ENCODE measurements at regions not wholly inside any gene's neighbourhood (a gene's known extent, or its start where the extent isn't known, plus 50 kb on each side); places are given as distances from the start of the nearest gene placed in this dataset.
"Not testable (repeated sequence)": the region's sequence is repeated elsewhere in the genome, so short reads cannot be mapped to it uniquely, and the experiment has no call there.

DNA sequence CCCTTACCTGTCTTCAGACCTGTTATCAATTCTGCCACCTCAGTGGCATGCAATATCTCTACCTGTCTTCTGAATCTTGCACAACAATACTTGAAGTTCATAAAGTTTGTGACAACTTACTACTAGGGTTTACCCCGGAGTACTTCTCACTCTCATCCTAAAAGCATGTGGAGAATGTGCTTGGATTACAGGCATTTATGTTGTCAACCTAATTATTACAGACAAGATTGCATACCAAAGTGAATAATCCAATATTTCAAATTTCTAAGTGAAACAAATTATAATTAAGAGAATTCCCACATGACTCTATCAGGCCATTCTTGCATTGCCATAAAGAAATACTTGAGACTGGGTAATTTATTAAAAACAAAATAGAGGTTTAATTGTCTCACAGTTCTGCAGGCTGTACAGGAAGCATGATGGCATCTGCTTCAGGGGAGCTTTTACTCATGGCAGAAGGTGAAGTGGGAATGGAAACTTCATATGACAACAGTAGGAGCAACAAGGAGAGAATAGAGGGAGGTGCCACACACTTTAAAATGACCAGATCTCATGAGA, 661.0 kb upstream of the SPRY2 start:
- Histone ChIP-seq H3K9me3 (ENCODE audit: low read depth, low read length) (peaks cover 3% of the 10 kb centered on the region), H3K4me3 (ENCODE audit: insufficient read depth, low read length) (no peak overlapping the region), H3K79me2 (ENCODE audit: insufficient read depth, low read length) (no peaks in the 10 kb centered on the region), H2AFZ (ENCODE audit: low read length) (no peak overlapping the region), H3K4me1 (ENCODE audit: insufficient read depth, low read length) (no peaks in the 10 kb centered on the region), H3K27ac (ENCODE audit: low read depth, low read length) (no peak overlapping the region), H3K4me2 (ENCODE audit: insufficient read depth, low read length) (no peak overlapping the region), H4K20me1 (ENCODE audit: insufficient read depth, low read length) (no peaks in the 10 kb centered on the region), H3K27me3 (ENCODE audit: insufficient read depth, low read length) (no peaks in the 10 kb centered on the region), H3K36me3 (ENCODE audit: insufficient read depth, low read length) (no peaks in the 10 kb centered on the region)
- TF ChIP-seq, protein P1, sequence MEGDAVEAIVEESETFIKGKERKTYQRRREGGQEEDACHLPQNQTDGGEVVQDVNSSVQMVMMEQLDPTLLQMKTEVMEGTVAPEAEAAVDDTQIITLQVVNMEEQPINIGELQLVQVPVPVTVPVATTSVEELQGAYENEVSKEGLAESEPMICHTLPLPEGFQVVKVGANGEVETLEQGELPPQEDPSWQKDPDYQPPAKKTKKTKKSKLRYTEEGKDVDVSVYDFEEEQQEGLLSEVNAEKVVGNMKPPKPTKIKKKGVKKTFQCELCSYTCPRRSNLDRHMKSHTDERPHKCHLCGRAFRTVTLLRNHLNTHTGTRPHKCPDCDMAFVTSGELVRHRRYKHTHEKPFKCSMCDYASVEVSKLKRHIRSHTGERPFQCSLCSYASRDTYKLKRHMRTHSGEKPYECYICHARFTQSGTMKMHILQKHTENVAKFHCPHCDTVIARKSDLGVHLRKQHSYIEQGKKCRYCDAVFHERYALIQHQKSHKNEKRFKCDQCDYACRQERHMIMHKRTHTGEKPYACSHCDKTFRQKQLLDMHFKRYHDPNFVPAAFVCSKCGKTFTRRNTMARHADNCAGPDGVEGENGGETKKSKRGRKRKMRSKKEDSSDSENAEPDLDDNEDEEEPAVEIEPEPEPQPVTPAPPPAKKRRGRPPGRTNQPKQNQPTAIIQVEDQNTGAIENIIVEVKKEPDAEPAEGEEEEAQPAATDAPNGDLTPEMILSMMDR (IDR thresholded peaks at IDR 0.05; ENCODE audit: extremely low read depth, low read depth, low read length) = no peak
- DNase-seq (ENCODE audit: insufficient read length, low spot score, missing footprints) = no peak

DNA sequence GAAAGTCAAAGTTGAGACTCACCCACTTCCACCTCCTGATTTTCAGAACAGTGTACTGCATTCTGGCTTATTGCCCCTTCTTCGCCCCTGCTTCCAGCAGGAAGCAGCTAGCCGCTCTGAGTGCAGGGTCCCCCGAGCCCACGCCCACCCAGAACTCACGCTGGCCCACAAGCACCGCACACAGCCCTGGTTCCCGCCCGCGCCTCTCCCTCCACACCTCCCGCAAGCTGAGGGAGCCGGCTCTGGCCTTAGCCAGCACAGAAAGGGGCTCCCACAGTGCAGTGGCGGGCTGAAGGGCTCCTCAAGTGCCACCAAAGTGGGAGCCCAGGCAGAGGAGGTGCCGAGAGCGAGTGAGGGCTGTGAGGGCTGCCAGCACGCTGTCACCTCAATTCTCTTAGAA, 657.7 kb upstream of the SPRY2 start:
- not testable (repeated sequence) for H2AFZ ChIP-seq (ENCODE audit: low read length); H3K4me1 ChIP-seq (ENCODE audit: insufficient read depth, low read length); H3K9me3 ChIP-seq (ENCODE audit: low read depth, low read length); H3K36me3 ChIP-seq (ENCODE audit: insufficient read depth, low read length); H3K4me3 ChIP-seq (ENCODE audit: insufficient read depth, low read length); H3K79me2 ChIP-seq (ENCODE audit: insufficient read depth, low read length); H3K27ac ChIP-seq (ENCODE audit: low read depth, low read length); H3K27me3 ChIP-seq (ENCODE audit: insufficient read depth, low read length); H3K4me2 ChIP-seq (ENCODE audit: insufficient read depth, low read length); H4K20me1 ChIP-seq (ENCODE audit: insufficient read depth, low read length)
- peak; percentile 46 for DNase-seq (ENCODE audit: insufficient read length, low spot score, missing footprints)

DNA sequence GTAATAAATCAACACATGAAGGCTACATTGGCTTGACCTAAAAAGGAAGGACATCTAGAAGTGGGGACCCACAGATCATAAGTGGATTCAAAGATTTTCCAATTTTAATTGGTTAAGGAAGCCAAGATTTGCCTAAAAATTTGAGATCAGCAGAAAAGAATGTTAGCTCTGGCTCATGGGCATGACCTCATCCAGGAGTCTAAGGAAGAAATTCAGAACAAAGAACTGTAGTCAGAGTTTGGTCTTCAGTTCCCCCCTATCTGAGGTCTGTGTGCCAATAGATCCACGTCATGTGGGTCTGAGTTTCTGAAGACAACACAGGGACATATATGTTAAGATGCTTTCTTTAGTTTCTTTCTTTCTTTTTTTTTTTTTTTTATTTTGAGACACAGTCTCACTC, 648.8 kb upstream of the SPRY2 start:
- Histone ChIP-seq H2AFZ (ENCODE audit: low read length) (no peak overlapping the region), H3K79me2 (ENCODE audit: insufficient read depth, low read length) (no peaks in the 10 kb centered on the region), H3K27me3 (ENCODE audit: insufficient read depth, low read length) (no peaks in the 10 kb centered on the region), H3K27ac (ENCODE audit: low read depth, low read length) (no peak overlapping the region), H3K4me2 (ENCODE audit: insufficient read depth, low read length) (no peak overlapping the region), H3K9me3 (ENCODE audit: low read depth, low read length) (peaks cover 4% of the 10 kb centered on the region), H4K20me1 (ENCODE audit: insufficient read depth, low read length) (no peaks in the 10 kb centered on the region), H3K36me3 (ENCODE audit: insufficient read depth, low read length) (no peaks in the 10 kb centered on the region), H3K4me3 (ENCODE audit: insufficient read depth, low read length) (no peak overlapping the region), H3K4me1 (ENCODE audit: insufficient read depth, low read length) (no peaks in the 10 kb centered on the region)
- DNase-seq (ENCODE audit: insufficient read length, low spot score, missing footprints) = no peak
- TF ChIP-seq, protein P1 (IDR thresholded peaks at IDR 0.05; ENCODE audit: extremely low read depth, low read depth, low read length) = no peak

DNA sequence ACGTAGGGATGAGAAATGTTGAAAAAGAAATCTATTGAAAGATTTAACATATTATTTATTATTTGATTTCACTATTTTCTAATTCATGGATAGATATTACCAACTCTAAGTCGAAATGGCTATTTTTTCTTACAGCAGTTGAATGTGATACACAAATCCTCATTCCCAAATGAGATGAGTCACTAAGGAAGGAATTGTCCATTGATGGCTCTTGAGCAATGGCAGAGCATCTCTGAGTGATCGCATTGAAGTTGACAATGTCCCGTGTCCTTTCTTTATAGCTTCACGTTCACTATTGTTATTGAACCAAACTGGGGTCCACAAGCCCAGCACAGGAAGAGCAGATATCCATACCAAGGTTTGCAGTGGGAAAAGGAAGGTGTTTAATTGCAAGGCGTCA, 648.3 kb upstream of the SPRY2 start:
- DNase-seq (ENCODE audit: insufficient read length, low spot score, missing footprints) = no peak
- Histone ChIP-seq H3K4me2 (ENCODE audit: insufficient read depth, low read length) (no peak overlapping the region), H3K27ac (ENCODE audit: low read depth, low read length) (no peak overlapping the region), H3K9me3 (ENCODE audit: low read depth, low read length) (peaks cover 4% of the 10 kb centered on the region), H3K4me3 (ENCODE audit: insufficient read depth, low read length) (no peak overlapping the region), H4K20me1 (ENCODE audit: insufficient read depth, low read length) (no peaks in the 10 kb centered on the region), H3K4me1 (ENCODE audit: insufficient read depth, low read length) (no peaks in the 10 kb centered on the region), H3K27me3 (ENCODE audit: insufficient read depth, low read length) (no peaks in the 10 kb centered on the region), H3K79me2 (ENCODE audit: insufficient read depth, low read length) (no peaks in the 10 kb centered on the region), H3K36me3 (ENCODE audit: insufficient read depth, low read length) (no peaks in the 10 kb centered on the region), H2AFZ (ENCODE audit: low read length) (no peak overlapping the region)
- TF ChIP-seq, protein P1 (IDR thresholded peaks at IDR 0.05; ENCODE audit: extremely low read depth, low read depth, low read length) = no peak

All from osteoblast (primary cell).